Dendritic cell treated with granulocyte-macrophage colony-stimulating factor and Interleukin-4, amounts not matched to agents 40 ng/mL and 50 ng/mL, for 4 days (primary cell): ENCODE measurements at regions not wholly inside any gene's neighbourhood (a gene's known extent, or its start where the extent isn't known, plus 50 kb on each side); places are given as distances from the start of the nearest gene placed in this dataset.
"Not testable (repeated sequence)": the region's sequence is repeated elsewhere in the genome, so short reads cannot be mapped to it uniquely, and the experiment has no call there.

Source experiments
- H3K27ac Mint-ChIP-seq: one replicate; pipeline ENCODE4 v1.8.0; 2022; ENCODE audit warnings: mild to moderate bottlenecking, mixed read lengths
- H3K27me3 Mint-ChIP-seq: one replicate; pipeline ENCODE4 v1.8.0; 2022; ENCODE audit warnings: mild to moderate bottlenecking, mixed read lengths
- H3K36me3 Mint-ChIP-seq: one replicate; pipeline ENCODE4 v1.8.0; 2022; ENCODE audit warnings: low read depth, mixed read lengths
- H3K4me1 Mint-ChIP-seq: one replicate; pipeline ENCODE4 v1.8.0; 2022; ENCODE audit warnings: low read depth, mixed read lengths
- H3K4me3 Mint-ChIP-seq: one replicate; pipeline ENCODE4 v1.8.0; 2022; ENCODE audit warnings: mild to moderate bottlenecking, moderate library complexity, mixed read lengths
- H3K9me3 Mint-ChIP-seq: one replicate; pipeline ENCODE4 v1.8.0; 2022; ENCODE audit warnings: mixed read lengths
- intact Hi-C: fragments of 100-400 bp; cut with micrococcal nuclease; formaldehyde crosslinking; loops from one replicate; pipeline ENCODE4 v1.15.0; 2022

- intact Hi-C loops, result loop anchor here (10.0 kb wide), 1 partner anchor 95 kb away; no protein-coding TSS in a partner anchor
- not testable (repeated sequence) for H3K27ac Mint-ChIP-seq, H3K4me3 Mint-ChIP-seq, H3K36me3 Mint-ChIP-seq, H3K9me3 Mint-ChIP-seq, H3K27me3 Mint-ChIP-seq
- H3K4me1 Mint-ChIP-seq, result peaks cover 17% of the 10 kb centered on the region
These were observed 218.3 kb downstream of the SYK start for GRCh38 chr9:91019871-91020270.

DNA sequence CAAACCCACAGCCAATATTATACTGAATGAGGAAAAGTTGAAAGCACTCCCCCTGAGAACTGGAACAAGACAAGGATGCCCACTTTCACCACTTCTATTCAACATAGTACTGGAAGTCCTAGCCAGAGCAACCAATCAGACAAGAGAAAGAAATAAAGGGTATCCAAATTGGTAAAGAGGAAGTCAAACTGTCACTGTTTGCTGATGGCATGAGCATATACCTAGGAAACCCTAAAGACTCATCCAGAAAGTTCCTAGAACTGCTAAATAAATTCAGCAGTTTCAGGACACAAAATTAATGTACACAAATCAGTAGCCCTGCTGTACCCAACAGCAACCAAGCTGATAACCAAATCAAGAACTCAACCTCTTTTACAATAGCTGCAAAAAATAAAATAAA lies 220.0 kb downstream of the SYK start:
- H3K4me1 Mint-ChIP-seq, result peaks cover 17% of the 10 kb centered on the region
- H3K36me3 Mint-ChIP-seq, H3K9me3 Mint-ChIP-seq, H3K4me3 Mint-ChIP-seq, H3K27ac Mint-ChIP-seq: not testable (repeated sequence)
- intact Hi-C loops, result loop anchor here (10.0 kb wide), 1 partner anchor 97 kb away; no protein-coding TSS in a partner anchor
- H3K27me3 Mint-ChIP-seq, result peaks cover 11% of the 10 kb centered on the region

GRCh38 chr9:91023741-91024140 lies 222.1 kb downstream of the SYK start:
- Mint-ChIP-seq H3K27me3 (peaks cover 17% of the 10 kb centered on the region), H3K9me3 (no peaks in the 10 kb centered on the region), H3K4me3 (no peak overlapping the region), H3K4me1 (peaks cover 17% of the 10 kb centered on the region), H3K27ac (no peak overlapping the region), H3K36me3 (no peaks in the 10 kb centered on the region)
- intact Hi-C loops, result loop anchor here (10.0 kb wide), 1 partner anchor 99 kb away; no protein-coding TSS in a partner anchor

DNA sequence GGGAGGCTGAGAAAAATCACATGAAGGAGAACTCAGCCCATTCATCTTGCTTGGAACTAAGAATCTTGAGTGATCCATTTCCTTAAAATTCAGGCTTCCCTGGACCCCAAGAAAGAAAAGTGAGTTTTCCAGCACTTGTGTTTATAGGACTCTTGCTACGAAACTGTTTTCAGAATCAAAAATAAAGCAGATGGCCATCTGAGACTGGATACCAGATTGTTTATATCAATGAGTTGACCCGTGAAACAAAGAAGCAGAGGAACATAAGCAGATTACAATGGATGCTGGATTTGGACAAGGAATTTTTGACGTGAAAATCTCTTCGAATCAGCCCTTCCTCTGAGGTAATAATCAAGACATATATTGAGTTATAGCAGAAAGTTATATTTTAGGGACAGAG lies 223.2 kb downstream of the SYK start:
- Mint-ChIP-seq H3K27me3 (peaks cover 21% of the 10 kb centered on the region), H3K9me3 (no peaks in the 10 kb centered on the region), H3K4me3 (no peak overlapping the region), H3K27ac (no peak overlapping the region), H3K36me3 (no peaks in the 10 kb centered on the region), H3K4me1 (peaks cover 17% of the 10 kb centered on the region)
- intact Hi-C loops, result loop anchor here (10.0 kb wide), 1 partner anchor 100 kb away; no protein-coding TSS in a partner anchor

DNA sequence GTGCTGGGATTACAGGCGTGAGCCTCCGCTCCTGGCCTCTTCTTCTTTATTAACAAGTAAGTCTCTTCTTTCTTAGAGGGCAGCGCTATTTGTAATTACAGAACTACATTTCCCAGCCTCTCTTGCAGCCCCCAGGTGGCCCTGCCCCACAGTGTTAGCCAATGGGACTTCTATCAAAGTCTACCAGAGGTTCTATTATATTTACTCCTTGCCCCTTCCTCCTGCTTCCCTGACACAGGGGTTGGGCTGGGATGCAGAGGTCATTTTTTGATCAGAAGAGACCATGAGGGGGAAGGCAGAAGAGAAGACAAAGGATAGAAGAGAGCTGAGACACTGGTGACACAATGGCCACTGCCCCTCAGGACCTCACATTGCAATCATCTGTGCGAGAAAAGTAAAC lies 224.2 kb downstream of the SYK start:
- Mint-ChIP-seq H3K27me3 (peaks cover 20% of the 10 kb centered on the region), H3K9me3 (no peaks in the 10 kb centered on the region), H3K27ac (no peak overlapping the region), H3K36me3 (no peaks in the 10 kb centered on the region), H3K4me1 (peaks cover 12% of the 10 kb centered on the region), H3K4me3 (no peak overlapping the region)
- intact Hi-C loops, result loop anchor here (10.0 kb wide), 1 partner anchor 101 kb away; no protein-coding TSS in a partner anchor

- H3K9me3 Mint-ChIP-seq, result no peaks in the 10 kb centered on the region
- H3K27ac Mint-ChIP-seq, result no peak overlapping the region
- H3K4me1 Mint-ChIP-seq, result peaks cover 7% of the 10 kb centered on the region
- H3K27me3 Mint-ChIP-seq, result peaks cover 22% of the 10 kb centered on the region
- H3K36me3 Mint-ChIP-seq, result no peaks in the 10 kb centered on the region
- intact Hi-C loops, result loop anchor here (10.0 kb wide), 1 partner anchor 101 kb away; no protein-coding TSS in a partner anchor
- H3K4me3 Mint-ChIP-seq, result no peak overlapping the region
These were observed 224.6 kb downstream of the SYK start for GRCh38 chr9:91026266-91026665.

DNA sequence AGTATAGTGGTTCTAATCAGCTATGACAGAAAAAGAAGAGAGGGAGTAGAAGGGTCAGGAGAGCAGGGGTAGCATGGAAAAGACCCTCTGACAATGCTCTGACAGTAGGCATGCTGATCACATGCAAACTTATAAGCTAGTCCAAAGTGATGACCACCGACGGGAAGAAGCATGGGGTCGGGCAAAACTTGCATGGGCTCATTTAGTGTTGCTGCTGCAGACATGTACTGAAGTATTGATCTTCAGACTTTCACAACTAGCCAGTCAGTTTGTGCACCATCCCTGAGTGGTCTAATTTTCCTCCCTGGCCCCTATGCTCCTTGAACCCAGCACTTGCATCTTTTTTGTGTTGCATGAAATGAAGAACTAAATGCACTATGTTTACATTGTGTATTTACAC lies 225.4 kb downstream of the SYK start:
- Mint-ChIP-seq H3K36me3 (no peaks in the 10 kb centered on the region), H3K4me3 (no peak overlapping the region), H3K27me3 (peaks cover 23% of the 10 kb centered on the region), H3K4me1 (peaks cover under 1% of the 10 kb centered on the region), H3K27ac (no peak overlapping the region), H3K9me3 (no peaks in the 10 kb centered on the region)
- intact Hi-C loops, result loop anchor here (10.0 kb wide), 1 partner anchor 102 kb away; no protein-coding TSS in a partner anchor

DNA sequence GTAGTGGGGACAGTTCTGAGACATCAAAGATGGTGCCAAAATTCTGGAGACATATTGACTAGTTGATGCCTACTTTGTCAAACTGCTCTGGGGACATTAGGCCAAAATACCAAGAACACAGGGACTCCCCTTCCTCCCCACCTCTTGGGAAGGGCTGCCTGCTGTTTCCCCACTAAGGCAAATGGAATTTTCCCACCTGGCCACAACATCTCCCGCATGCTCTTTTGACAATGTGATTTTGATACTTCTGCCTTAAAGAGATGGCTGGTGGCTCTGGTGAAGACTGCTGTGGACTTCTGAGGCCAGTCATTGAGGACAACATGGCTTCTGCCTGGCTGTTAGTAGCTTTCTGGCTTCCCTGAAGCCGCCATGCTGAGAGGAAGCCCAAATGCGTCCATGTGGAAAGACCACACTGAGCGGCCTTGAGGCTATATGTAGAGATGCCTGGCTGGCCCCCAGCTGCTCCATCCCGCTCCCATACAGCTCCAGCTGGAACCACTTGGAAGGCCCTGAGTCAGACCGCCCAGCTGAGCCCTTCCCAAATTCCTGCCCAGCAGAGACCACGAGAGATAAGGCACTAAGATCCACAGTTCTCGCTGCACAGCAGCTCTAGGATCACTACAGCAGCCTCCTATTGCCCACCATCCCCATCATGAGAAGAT lies 226.7 kb downstream of the SYK start:
- Mint-ChIP-seq H3K4me1 (no peaks in the 10 kb centered on the region), H3K9me3 (no peaks in the 10 kb centered on the region), H3K36me3 (no peaks in the 10 kb centered on the region), H3K27me3 (peaks cover 20% of the 10 kb centered on the region), H3K27ac (no peak overlapping the region), H3K4me3 (no peak overlapping the region)
- intact Hi-C loops, result loop anchor here (10.0 kb wide), 1 partner anchor 103 kb away; no protein-coding TSS in a partner anchor

GRCh38 chr9:91029650-91030361 lies 228.2 kb downstream of the SYK start:
- Mint-ChIP-seq H3K36me3 (no peaks in the 10 kb centered on the region), H3K27ac (no peak overlapping the region), H3K9me3 (no peaks in the 10 kb centered on the region), H3K27me3 (peaks cover 19% of the 10 kb centered on the region), H3K4me1 (no peaks in the 10 kb centered on the region), H3K4me3 (no peak overlapping the region)
- intact Hi-C loops, result loop anchor here (10.0 kb wide), 2 partner anchors 105 to 695 kb away; no protein-coding TSS in a partner anchor

DNA sequence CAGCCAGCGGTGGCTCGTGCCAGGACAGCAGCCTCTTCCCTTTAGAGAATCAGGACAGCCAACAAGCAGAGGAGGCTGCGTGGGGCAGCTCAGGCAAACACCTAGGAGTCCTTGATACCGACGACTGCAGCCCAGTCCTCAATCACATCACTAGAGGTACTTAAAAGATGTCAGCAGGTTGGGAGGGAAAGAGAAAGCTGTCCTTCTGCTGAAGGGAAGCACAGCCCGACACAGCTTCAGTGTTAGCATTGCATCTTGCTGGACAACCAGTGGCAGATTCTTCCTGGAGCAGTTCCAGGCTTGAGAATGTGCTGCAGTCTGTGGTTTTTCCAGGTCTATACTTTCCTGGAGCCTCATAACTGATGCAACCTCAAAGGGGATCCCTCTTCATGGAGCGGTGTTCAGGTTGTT lies 230.5 kb downstream of the SYK start:
- no peak overlapping the region for H3K4me3 Mint-ChIP-seq
- H3K9me3 Mint-ChIP-seq, result no peaks in the 10 kb centered on the region
- intact Hi-C loops, result loop anchor here (10.0 kb wide), 1 partner anchor 693 kb away; no protein-coding TSS in a partner anchor
- H3K27me3 Mint-ChIP-seq, result peaks cover 30% of the 10 kb centered on the region
- H3K4me1 Mint-ChIP-seq, result peaks cover 17% of the 10 kb centered on the region
- no peaks in the 10 kb centered on the region for H3K36me3 Mint-ChIP-seq
- no peak overlapping the region for H3K27ac Mint-ChIP-seq

DNA sequence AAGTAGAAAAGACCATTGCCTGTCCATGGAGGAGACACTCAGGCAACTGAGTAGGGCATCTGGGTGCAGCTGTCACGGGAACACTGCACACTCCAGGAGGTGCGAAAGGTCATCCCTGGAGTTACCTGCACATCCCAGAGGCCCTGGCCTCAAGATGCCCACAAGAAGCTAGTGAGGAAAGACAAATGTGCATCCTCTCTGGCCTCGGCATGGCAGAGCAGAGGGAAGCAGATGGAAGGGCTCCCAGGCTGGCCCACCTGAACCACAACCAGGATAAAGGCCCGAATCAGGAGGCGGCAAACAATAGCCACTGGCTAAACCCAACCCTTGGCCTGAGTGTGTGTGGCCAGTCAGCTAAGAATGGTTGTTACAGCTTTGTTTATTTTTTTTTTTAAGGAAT lies 231.7 kb downstream of the SYK start:
- Mint-ChIP-seq H3K4me3 (no peak overlapping the region), H3K9me3 (no peaks in the 10 kb centered on the region), H3K27me3 (peaks cover 28% of the 10 kb centered on the region), H3K4me1 (peaks cover 28% of the 10 kb centered on the region), H3K36me3 (no peaks in the 10 kb centered on the region), H3K27ac (no peak overlapping the region)
- intact Hi-C loops, result loop anchor here (10.0 kb wide), 1 partner anchor 692 kb away; no protein-coding TSS in a partner anchor

GRCh38 chr9:91033797-91034196 lies 232.2 kb downstream of the SYK start:
- Mint-ChIP-seq H3K27me3 (peaks cover 27% of the 10 kb centered on the region), H3K36me3 (no peaks in the 10 kb centered on the region), H3K27ac (no peak overlapping the region), H3K4me3 (no peak overlapping the region), H3K9me3 (no peaks in the 10 kb centered on the region), H3K4me1 (peaks cover 33% of the 10 kb centered on the region)
- intact Hi-C loops, result loop anchor here (10.0 kb wide), 1 partner anchor 691 kb away; no protein-coding TSS in a partner anchor

GRCh38 chr9:91034521-91034920 lies 232.9 kb downstream of the SYK start:
- Mint-ChIP-seq H3K4me3 (no peak overlapping the region), H3K27me3 (peaks cover 24% of the 10 kb centered on the region), H3K9me3 (no peaks in the 10 kb centered on the region), H3K27ac (no peak overlapping the region), H3K36me3 (no peaks in the 10 kb centered on the region), H3K4me1 (peaks cover 41% of the 10 kb centered on the region)
- intact Hi-C loops, result loop anchor here (10.0 kb wide), 1 partner anchor 690 kb away; no protein-coding TSS in a partner anchor
